ENCODE measurements at regions not wholly inside any gene's neighbourhood (a gene's known extent, or its start where the extent isn't known, plus 50 kb on each side); places are given as distances from the start of the nearest gene placed in this dataset.
"Not testable (repeated sequence)": the region's sequence is repeated elsewhere in the genome, so short reads cannot be mapped to it uniquely, and the experiment has no call there.

DNA sequence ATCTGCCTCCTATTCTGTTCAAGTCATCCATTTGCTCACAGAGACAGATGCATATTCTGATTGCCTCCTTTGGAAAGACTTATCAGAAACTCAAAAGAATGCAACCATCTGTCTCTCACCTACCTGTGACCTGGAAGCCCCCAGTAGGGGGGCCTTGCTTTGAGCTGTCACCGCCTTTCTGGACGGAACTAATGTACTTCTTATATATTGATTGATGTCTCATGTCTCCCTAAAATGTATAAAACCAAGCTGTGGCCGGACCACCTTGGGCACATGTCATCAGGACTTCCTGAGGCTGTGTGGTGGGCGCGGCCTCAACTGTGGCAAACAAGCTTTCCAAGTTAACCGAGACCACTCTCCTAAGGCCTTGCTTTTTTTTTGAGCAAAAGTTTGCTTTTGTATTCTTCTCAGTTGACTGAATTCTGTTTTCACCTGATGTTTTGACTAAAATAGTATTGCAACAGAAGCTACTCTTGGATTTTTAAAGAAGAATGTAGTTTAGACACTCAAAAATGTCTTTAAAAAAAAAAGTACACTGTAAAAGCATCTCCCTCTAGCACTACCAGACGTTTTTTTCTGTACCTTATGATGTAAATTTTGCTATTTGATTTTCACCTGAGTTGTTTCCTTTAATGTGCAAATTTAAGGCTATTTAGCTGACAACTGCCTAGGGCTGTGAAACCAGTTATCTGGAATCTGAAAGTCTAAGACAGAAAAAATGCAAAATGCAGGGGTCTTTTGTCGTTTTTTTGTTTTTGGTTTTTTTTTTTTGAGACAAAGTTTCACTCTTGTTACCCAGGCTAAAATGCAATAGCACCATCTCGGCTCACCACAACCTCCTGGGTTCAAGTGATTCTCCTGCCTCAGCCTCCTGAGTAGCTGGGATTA lies 298.8 kb upstream of the SGCG start:
- not testable (repeated sequence) for DNase-seq (ENCODE audit: low spot score)

DNA sequence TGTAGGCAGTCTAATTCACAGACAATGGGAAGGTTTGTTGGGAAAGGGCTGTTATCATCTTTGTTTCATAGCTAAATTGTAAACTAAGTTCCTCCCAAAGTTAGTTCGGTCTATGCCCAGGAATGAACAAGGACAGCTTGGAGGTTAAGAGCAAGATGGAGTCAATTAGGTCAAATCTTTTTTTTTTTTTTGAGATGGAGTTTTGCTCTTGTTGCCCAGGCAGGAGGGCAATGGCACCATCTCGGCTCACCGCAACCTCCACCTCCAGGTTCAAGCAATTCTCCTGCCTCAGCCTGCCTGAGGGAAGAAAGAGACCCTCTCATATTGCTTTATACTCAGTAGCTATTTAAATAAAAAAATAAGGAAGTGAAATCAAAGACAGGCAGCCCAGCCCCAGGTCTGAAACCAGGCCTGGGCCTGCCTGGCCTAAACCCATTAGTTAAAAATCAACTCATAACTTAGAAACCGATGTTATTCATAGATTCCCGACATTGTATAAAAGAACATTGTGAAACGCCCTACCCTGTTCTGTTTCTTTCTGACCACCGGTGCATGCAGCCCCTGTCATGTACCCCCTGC lies 297.4 kb upstream of the SGCG start:
- no peak for DNase-seq (ENCODE audit: low spot score)

DNA sequence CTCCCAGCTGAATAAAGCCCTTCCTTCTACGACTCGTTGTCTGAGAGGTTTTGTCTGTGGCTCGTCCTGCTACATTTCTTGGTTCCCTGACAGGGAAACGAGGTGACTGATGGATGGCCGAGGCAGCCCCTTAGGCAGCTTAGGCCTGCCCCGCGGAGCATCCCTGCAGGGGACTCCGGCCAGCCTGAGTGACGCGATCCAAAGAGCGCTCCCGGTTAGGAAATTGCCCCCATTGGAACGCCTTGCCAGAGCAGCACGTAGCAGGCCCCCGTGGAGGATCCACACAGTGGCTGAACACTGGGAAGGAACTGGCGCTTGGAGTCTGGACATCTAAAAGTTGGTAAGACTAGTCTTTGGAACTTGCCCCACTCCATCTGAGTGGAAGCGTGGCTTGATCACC lies 296.8 kb upstream of the SGCG start:
- DNase-seq (ENCODE audit: low spot score): no peak

DNA sequence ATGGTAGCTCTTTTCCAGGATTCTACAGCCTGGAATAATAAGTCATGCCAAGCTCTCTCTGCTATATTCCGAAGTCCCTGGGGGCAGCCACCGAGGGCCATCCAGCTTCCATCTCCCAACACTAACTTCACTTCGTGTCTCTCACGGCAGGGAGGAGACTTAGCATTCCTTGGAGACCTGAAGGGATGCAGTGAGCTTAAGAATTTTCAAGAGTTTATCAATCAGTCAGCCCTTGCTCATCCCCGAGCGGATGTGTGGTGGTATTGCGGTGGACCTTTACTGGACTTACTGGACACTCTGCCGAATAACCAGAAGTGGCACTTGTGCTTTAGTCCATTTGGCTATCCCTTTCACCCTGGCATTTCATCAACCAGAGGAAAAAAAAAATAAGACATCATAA lies 294.7 kb upstream of the SGCG start:
- not testable (repeated sequence) for DNase-seq (ENCODE audit: low spot score)

DNA sequence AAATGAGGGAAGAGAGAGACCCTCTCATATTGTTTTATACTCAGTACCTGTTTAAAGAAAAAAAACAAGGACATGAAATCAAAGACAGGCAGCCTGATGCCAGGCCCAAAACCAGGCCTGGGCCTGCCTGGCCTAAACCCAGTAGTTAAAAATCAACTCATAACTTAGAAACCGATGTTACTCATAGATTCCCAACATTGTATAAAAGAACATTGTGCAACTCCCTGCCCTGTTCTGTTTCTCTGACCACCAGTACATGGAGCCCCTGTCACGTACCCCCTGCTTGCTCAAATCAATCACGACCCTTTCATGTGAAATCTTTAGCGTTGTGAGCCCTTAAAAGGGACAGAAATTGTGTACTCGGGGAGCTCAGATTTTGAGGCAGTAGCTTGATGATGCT lies 291.4 kb upstream of the SGCG start:
- DNase-seq (ENCODE audit: low spot score): not testable (repeated sequence)

DNA sequence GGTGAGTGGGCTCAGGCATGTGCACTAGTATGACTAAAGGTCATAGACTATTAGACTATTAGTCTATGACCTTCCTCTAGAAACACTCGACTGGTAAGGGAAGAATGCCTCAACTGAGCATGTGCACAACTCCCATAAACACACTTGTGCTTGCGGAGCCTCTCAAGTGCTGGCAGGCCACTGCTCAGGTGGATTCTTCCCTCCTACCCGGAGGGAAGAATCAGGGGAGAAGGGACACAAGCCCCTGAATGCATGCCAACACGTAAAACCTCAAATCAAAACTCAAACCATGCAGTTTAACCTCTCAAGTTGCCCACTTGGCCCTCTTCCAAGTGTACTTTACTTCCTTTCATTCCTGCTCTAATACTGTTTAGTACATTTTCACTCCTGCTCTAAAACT lies 287.6 kb upstream of the SGCG start:
- no peak for DNase-seq (ENCODE audit: low spot score)

DNA sequence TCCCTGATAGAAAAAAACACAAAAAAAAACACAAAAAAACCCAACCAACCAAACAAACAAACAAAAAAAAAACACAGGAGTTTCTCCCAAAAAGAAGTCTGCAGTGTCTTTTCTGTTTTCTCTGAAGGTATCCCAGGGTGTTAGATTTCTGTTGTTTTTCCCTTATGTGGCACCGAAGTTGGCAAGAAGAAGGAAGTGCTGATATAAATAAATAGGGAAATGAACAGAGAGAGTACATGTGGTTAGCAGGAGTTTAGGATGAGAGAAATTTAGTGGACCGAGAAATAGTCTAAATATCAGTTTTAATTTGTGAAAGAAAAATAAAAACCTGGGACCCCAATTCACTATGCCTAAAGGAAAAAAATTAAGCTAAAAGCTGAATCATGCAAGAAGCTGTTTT lies 287.0 kb upstream of the SGCG start:
- DNase-seq (ENCODE audit: low spot score): no peak

DNA sequence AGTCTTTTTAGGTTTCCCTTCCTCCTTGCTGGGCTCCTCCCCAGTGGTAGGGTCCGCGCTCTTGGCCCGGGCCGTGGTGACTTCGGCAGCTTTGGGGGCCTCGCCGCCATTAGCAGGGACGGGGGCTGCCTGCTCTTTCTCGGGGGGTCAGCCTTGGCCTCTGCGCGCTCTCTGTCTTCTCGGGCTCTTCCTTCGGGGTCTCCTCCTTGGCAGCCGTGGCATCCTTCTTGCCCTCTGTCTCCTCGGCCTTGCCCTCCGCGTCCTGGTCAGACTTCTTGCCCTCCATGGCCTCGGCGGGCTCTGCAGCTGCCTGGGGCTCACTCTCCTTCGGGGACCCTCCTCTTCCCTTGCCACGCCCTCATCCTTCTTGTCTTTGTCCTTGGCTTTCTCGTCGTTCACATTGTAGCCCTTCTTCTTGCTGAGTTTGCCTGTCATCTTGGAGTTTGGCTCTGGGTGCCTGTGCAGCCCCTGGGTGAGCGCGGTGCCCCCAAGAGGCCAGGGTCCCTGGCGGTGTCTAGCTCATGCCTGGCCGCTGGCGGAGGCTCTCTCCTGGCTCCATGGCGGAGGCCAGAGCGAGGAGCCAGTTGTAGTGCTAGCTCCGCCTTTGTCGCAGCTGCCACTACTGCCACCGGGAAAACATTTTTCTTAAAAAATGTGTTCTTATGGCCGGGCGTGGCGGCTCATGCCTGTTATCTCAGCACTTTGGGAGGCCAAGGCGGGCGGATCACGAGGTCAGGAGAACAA lies 283.0 kb upstream of the SGCG start:
- no peak for DNase-seq (ENCODE audit: low spot score)

DNA sequence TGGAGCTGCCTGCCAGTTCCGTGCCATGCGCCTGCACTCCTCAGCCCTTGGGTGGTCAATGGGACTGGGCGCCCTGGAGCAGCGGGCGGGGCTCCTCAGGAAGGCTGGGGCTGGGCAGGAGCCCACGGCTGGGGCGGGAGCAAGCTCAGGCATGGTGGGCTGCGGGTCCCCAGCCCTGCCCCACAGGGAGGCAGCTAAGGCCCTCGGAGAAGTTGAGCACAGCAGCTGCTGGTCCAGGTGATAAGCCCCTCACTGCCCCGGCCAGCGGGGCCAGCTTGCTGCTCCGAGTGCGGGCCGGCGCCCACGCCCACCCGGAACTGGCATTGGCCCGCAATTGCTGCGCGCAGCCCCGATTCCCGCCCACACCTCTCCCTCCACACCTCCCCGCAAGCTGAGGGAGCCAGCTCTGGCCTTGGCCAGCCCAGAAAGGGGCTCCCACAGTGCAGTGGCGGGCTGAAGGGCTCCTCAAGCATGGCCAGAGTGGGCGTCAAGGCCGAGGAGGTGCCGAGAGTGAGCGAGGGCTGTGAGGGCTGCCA lies 280.3 kb upstream of the SGCG start:
- DNase-seq (ENCODE audit: low spot score): not testable (repeated sequence)

DNA sequence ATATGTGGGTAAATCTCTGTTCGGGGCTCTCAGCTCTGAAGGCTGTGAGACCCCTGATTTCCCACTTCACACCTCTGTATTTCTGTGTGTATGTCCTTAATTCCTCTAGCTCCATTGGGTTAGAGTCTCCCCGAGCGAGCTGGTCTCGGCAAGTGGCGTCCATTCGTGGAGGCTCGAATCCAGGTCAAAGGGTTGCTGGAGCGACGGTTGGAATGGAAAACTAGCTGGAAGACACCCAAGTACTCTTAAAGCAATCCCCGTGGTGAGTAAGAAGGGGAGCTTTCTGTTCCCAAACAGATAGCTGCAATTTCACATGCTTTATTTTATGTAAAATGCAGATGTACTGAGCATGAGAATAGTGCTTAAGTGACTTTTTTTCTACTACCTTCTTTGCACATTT lies 277.5 kb upstream of the SGCG start:
- no peak for DNase-seq (ENCODE audit: low spot score)

DNA sequence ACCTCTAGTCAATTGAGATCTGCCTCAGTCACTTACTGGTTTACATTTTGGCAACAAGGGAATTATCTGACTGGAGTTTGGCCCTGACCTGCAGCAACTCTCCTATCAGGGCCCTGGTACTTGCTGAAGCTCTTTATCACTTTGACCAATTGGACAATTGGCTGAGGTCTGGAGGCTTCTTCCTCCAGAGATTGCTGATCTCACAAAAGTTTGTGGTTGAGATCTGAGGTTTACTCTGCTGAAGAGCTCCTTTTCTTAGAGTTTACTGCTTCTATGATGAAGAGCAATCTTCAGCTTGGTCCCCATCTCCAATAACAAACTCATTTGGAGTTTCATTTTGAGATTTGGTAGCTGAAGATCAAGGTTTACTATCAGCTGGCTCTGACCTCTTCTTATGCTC lies 276.9 kb upstream of the SGCG start:
- DNase-seq (ENCODE audit: low spot score): no peak

DNA sequence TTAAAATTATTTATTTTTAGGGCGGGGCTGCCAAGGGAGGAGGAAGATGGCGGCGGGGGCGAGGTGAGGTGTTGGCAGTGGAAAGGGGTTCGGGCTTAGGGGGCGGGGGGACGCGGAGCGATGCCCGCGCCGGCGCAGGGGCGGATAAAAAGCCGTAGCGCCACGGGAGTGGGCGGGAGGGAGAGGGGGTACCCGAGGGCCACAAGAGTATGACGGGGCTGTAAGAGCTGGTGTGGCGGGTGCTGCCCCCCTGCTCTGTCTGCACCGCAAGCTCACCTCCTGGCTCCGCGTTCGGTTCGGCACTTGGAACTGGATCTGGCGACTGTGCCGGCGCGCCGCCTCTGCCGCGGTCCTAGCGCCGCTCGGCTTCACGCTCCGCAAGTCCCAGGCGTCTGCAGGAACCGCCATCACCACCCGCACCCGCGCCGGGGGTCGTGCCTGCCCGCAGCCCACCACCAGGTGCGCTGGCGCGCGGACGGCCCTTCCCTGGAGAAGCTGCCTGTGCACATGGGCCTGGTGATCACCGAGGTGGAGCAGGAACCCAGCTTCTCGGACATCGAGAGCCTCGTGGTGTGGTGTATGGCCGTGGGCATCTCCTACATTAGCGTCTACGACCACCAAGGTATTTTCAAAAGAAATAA lies 265.2 kb upstream of the SGCG start:
- peak; percentile 55 for DNase-seq (ENCODE audit: low spot score)

DNA sequence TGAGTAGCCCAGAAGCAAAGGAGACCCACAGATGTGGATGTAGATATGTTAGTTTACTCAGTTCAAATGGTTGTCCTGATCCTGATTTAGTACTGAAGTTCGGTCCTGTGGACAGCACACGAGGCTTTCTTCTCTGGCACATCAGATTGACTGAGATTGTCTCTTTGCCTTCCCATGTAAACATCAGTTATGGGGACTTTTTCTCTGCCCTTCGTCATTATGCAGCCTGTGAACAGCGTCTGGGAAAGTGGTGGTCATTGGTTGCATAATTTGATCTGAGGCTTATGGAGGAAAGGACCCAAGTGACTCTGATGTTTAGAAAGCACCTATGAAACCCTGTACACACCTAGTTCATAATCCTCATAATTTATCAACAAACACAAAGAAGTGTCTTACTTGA lies 264.5 kb upstream of the SGCG start:
- DNase-seq (ENCODE audit: low spot score): not testable (repeated sequence)

DNA sequence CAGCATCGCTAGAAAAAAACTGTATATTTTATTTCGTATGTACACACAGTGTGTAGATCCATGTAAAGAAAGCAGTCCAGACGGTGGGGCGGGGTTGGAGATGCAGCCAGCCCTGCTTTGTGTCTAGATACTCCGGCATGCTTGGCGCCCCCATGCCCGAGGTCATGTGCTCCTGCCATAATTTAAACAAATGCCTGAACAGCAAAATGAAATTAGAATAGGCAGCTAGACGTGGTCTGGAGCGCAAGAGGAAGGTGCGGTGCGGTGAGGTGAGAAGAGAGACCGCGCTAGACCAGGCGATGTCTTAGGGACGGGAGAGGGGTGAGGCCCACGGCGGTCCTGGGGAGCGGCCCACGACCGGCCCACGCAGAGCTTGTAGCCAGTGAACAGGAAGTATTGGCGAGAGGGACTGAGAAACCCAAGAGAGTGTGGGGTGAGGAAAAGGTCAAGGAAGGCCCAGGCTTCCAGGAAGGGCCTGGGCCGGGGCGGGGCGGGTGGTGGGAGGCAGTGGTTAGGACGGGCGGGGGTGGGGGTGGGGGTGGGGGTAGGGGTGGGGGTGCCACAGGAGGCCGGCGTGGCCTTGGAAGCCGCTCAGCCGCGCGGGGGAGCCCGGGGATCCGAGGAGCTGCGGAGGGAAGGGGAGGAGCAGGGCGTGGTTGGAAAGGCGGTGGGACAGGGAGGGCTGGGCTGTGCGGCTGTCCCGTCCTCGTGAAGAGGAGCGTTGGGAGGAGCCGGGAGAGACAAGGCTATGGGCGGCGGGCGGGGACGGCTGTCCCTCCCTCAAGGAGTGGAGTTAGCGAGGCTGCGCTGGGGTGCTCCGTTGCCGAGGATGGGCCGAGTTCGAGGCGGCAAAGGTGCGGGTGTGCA lies 254.7 kb upstream of the SGCG start:
- no peak for DNase-seq (ENCODE audit: low spot score)

DNA sequence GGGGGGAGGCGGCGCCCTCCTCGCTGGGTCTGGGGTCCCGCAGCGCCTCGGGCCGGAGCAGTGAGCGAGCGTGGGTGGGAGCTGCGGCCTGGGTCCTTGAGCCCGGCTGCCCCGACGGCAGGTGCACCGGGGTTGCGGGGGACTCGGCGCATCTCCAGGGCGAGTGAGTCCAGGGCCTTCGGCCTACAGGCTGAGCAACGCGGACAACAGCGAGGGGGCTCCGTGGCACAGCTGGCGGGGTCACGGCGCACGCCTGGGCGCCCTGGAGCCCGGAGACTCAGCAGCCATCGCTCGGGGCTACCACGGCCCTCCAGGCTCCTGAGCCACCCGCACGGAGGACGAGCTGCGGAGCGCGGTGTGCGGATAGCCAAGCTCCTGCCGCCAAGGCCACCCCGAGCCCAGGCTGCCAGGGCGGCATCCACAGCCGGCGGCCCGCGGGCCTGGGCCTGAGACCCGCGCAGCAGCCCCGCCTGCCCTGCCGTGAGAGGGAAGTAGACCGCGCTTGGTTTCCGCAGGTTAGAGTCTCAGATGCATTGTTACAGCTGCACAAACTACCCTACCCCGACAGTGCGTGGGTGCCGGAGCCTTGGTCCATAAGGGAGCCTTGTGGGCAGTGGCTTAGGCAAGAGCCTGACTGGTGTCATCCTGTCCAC lies 253.9 kb upstream of the SGCG start:
- DNase-seq (ENCODE audit: low spot score): no peak

DNA sequence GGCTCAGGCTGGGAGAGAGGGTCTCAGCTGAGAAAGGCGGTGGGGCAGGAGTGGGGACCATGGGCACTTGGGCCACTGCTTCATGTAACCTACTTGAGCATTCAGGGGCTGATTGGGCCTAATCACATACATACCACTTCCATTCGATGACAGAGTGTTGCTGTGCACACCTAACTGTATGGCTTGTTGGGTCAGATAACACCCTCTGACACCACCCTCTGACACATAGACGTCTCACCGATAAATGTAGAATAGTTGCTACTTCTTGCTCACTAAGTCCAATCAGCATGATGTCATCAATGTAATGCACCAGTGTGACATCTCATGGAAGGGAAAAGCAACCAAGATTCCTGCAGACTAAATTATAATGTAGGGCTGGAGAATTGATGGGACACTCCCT lies 252.9 kb upstream of the SGCG start:
- DNase-seq (ENCODE audit: low spot score): not testable (repeated sequence)

DNA sequence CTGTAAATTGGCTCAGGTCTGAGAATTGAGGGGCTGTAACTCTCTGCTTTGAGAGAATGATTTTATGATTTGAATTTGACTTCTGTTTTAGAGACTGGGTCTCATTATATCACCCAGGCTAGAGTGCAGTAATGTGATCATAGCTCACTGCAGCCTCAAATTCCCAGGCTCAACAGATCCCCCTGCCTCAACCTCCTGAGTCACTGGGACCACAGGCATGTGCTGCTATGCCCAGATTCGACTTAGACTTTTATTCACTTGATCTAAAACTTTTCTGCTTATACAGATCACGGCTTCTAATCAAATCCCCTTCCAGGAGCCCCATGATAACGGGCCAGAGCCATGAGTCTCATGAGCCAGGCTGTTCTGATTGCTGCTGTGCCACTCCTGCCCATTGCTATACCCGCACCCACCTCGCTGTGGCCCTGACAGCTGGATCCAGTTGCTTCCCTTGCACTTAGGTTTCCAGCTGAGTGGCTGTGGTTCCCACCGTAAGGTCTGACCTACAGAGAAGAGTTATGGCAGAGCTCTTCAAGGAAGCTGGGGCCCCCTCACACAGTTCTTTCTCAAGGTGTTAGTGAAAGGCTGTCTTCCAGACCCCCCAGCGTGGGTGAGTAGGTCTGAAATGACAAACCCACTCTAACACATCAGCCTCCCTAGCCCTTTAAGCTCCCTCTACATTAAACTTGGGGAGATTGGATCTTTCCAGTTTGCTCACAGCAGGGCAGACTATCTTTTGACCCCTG lies 251.2 kb upstream of the SGCG start:
- no peak for DNase-seq (ENCODE audit: low spot score)

DNA sequence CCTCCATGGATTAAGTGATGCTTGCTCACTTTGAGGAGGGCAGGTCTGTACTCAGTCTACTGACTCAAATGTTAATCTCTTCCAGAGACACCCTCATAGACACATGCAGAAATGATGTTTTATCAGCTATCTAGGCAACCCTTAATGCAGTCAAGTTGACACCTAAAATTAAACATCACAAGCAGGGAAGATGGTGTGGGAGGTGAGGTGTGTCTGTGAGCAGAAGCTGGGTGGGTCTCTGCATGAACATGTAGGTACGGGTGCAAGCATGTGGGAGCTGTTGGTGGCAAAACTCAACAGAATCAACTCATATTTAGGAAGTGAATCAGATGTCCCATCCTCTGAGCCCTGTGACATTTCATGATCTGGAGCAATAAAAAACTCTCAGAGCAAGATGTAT lies 249.2 kb upstream of the SGCG start:
- no peak for DNase-seq (ENCODE audit: low spot score)

DNA sequence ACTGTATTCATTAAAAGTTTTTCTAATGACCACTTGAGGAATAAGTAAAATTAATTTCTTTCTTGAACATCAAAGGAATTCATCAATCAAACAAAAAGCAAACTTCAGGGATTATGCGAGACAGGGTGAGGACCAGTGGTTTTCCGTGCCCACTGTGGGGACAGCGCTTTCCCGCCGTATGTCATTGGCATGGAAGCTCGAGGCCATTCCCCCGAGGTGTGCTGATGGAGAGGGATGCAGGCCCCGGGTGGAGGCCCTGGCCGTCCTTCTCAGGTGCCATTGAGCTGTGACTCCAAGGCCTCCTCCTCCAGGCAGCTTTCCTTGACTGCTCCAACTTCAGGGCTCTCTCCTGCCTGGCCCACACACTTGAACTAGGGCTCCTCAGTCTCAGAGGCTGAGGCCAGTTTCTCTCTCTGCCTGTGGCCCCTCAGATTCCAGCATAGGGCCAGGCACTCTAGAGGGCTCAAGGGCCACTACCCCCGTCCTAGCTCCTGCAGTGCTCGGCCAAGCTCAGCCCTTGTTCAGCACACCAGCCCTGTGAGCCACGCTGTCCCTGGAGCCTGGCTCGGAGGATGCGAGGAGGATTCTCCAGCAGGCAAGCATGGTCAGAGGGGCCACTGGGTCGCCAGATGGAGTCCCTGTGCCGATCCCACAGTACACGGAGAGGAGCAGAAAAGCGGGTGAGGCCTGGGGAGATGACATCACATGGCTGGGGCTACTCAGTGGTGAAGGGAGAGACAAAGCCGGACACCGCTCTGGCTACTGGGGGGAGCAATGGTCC lies 248.0 kb upstream of the SGCG start:
- not testable (repeated sequence) for DNase-seq (ENCODE audit: low spot score)

Data from SK-N-DZ (cell line).